HG03439 (cell line): ENCODE measurements at regions not wholly inside any gene's neighbourhood (a gene's known extent, or its start where the extent isn't known, plus 50 kb on each side); places are given as distances from the start of the nearest gene placed in this dataset.
"Not testable (repeated sequence)": the region's sequence is repeated elsewhere in the genome, so short reads cannot be mapped to it uniquely, and the experiment has no call there.

Source experiments
- ATAC-seq: cut with Tn5 transposase; IDR thresholded peaks from one replicate; pipeline ENCODE4 v1.9.1; 2021; ENCODE audit warnings: mild to moderate bottlenecking, moderate library complexity; ENCODE audit not compliant: unreplicated experiment

DNA sequence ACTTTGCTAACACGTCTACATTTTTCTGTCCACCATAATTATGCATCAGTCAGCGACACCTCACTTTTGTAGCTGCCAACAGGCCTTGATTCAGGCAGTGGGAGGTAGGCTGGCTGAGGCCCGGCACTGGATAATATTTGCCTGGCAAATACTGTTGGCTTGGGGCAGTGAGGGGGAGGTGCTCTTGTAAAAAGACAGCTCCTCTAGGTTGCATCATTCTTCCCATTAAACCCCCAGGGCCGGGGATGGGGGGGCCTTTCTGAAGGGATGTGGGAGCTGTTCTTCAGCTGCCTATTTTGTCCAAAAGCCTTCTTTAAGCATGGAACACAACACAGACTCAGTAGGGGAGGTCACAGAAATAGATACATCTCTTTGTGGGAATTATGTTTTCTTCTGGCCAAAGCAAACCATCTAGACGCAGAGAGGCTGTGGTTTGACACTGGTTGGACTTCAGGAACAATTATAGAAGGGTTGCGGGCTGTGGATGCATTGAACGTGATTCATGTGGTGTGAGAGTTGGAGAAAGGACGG, 338.3 kb upstream of the NT5E start:
- no peak for ATAC-seq

DNA sequence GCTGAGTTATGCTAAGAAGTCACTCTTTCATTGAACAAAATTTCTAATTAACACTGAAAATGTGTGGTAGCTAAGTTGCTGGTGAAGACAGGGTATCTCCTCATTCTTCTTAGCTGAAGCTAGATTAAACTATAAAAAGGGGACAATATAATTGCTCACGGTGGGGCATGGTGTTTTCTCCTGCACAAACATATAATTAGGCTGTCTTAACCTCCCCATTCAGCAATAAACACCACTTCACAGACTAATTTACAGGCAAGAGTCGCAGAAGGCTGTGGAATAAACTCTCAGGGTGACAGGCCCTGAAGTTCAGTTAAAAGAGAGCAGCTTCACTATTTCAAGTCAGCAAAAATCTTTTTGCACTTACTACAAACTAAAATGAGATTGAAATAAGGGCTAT, 338.9 kb upstream of the NT5E start:
- no peak for ATAC-seq

DNA sequence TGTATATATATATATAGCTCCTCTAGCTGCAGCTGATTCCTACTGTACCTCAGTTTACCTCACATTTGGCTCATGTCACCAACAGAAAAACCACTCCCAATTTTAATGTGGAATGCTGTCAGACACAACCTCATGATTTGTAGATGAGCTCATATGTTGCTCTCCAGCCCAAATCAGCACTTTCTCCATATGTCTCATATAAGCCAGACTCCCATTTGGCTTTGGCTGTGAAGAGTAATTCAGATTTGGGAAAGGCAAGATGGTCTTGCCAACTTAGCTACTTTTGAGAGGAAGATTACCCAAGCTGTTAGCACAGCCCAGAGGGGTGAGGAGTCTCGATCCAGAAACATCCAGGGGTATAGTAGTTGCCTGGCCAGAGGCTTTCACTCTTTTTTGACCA, 342.2 kb upstream of the NT5E start:
- ATAC-seq = no peak

DNA sequence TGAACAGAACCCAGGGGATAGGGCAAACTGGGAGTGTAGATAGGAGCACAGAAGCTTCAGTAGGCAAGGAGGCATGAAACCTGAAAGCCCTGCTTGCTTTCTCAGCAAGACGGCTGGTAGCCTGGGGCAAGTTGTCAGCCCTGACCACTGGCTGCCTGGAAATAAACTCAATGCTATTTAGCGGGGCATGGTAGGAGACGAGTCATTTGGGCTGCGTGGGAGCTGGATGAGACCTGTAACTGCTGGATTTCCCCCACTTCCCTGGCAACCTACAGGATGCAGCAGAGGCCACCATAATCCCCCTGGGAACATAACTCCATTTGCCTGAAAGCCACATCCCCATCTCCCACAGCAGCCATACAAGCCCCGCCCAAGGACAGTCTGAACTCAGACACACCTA, 332.6 kb upstream of the TBX18 start:
- no peak for ATAC-seq

DNA sequence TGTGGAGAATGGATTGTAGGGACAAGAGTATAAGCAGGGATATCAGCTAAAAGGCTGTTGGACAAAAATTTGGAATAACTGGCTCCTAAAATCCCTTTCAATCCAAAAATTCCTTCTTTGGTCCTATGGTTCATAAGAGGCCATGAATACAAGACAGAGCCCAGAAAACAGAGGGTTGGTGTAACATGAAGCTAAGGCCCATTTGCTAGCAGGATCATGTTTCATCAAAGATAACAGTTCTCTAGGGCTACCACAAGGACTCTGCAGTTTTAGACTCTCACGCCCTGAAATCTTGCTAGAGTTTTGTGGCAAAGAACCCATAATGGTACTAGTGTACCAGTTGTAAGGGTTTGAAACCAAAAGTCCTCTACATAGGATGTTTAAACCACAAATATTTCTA, 327.8 kb upstream of the TBX18 start:
- no peak for ATAC-seq

DNA sequence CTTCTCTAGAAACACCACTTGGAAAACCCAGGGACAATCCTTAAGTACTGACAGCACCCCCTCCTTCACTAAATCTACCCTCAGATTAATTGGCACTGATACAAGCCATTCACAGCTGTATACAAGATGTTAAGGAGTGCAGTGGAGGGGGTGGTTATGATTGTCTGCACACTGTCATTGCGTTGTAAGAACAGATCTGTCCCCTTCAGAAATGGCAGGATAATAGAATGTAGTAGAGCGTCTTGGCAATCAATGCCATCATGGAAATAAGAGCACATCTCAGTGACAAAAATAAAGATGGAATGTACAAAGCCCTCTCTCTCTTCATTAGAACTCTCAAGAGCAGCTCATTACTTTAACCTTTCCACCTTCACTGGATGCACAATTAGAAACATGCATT, 324.9 kb upstream of the TBX18 start:
- ATAC-seq = no peak

DNA sequence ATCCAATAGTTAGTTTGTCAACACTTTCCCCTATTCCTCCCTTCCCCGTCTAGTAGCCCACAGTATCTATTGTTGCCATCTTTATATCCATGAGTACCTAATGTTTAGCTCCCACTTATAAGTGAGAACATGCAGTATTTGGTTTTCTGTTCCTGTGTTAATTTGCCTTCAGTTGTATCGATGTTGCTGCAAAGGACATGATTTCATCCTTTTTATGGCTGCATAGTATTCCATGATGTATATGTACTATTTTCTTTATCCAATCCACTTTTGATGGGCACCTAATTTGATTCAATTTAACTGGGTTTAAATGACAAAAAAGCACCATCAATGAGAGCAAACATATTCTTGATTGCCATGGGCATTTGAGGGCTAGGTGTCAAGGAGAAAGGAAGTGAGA, 321.5 kb upstream of the TBX18 start:
- ATAC-seq = no peak

DNA sequence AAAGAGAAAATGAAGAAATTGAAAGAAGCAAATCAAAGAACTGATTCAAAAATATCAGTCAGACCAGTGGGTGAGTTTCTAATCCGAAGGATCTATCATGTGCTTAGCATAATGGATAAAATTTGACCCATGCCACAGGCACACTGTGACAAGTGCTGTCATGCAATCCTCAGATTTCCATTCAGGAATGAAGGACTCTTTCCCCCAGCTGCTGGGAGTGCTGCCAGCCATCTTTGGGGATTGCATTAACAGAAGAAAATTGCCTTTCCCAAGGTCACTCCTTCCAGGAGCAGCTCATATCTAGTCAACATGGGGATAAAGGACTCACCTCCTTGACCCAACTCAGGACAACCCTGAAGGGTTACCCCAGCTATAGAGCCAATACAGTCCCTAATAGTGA, 316.7 kb upstream of the TBX18 start:
- ATAC-seq = no peak

DNA sequence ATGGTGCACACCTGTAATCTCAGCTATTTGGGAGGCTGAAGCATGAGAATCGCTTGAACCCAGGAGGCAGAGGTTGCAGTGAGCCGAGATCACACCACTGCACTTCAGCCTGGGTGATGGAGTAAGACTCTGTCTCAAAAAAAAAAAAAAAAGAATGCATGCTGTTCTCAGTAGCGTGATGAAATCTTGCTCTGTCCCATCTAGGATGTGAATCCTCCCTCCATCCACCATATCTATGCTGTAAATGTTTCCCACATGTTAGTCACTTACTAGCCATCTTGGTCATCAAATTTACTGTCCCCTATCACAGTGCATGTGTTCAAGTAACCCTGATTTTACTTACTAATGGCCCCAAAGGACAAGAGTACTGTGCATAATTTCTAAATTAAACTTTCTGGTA, 315.4 kb upstream of the TBX18 start:
- ATAC-seq = no peak

DNA sequence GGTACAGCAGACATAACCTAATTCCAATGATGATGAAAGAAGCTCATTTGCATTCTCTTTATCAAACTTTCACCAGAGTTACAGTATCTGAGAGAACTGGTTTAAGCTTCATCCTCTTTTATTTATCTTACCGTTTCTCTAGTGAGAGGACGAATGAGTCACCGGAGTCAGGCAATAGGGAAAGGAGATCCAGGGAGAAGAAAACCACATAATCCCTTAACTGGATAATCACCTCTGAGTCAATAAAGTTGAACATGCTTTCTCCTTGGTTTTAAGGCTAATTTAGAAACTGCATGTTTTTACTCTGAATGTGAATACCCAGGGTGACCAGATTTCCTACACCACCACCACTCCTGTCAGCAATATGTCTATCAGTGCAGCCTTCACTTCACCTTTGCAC, 313.7 kb upstream of the TBX18 start:
- no peak for ATAC-seq

DNA sequence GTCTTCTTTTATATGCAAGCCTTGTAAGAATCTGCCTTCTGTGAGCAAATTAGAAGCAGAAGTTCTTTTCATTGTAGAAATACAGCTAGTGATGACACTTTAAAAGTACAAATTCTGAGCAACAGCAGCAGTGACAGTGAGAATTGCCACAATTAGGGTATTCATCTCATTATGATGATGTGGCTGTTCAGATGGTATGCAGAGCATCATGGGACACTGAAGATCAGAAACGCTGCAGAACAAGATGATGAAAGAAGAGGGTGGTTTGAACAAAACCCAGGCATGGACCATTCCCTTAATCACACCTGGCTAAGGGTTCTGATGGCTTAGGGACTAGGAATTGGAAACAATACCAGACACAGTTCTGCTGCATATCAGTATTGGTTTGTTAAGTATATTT, 312.7 kb upstream of the TBX18 start:
- ATAC-seq = no peak

DNA sequence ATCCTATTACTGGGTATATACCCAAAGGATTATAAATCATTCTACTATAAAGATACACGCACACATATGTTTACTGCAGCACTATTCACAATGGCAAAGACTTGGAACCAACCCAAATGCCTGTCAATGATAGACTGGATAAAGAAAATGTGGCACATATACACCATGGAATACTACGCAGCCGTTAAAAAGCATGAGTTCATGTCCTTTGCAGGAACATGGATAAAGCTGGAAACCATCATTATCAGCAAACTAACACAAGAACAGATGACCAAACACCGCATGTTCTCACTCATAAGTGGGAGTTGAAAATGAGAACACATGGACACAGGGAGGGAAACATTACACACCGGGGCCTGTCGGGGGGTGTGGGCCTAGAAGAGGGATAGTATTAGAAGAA, 307.4 kb upstream of the TBX18 start:
- not testable (repeated sequence) for ATAC-seq

DNA sequence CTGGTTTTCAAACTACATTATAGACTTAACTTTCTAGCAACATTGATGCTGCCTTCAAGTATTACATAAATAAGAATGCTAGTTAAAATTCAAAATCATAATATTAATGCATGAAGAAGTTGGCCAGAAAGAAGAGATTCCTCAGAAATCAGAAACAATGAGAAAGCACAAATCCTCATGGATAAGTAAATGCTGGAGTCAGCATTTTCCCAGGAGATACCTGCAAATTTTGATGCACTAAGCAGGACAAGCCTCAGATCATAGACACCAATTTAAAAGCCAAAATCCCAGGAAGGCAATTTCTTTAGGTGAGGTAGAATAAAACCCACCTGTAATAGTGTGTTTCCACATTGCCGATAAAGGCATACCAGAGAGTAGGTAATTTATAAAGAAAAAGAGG, 305.2 kb upstream of the TBX18 start:
- ATAC-seq = no peak

DNA sequence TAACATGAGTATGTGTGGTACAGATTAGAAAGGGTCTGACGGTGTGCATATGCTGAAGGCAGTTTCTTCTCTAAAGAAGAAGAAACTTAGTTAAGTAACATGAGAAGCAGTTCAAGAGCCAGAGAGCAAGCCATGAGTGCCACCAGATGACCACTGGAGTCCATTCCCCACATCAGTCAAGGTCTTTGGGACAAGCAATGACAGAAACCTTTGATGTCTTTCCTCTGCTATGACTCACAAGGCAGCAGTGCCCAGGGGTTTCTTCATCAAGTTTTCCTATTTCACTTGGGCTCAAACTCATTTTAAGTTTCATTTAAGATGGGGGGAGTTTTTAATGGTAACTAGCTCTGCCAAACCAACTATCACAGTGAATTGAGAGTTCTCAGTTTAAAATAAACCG, 303.8 kb upstream of the TBX18 start:
- ATAC-seq = no peak

DNA sequence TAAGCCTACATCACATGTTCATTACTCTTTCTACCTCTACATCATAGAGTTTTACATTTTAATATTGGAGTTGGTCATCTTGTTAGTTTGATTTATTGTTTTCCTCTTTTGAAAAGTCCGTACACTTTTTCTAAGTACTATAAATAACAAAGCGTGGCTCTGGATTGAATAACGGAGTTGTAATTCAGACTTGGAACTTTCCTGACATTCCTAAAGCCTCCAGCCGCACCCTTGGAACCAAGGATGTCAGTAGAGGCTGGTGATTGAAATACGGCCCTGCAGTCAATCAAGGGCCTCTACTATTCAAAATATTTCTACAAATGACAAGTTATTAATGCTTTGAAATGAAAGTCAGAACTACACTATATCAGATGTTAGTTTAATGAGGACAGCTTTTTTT, 301.9 kb upstream of the TBX18 start:
- ATAC-seq = no peak

DNA sequence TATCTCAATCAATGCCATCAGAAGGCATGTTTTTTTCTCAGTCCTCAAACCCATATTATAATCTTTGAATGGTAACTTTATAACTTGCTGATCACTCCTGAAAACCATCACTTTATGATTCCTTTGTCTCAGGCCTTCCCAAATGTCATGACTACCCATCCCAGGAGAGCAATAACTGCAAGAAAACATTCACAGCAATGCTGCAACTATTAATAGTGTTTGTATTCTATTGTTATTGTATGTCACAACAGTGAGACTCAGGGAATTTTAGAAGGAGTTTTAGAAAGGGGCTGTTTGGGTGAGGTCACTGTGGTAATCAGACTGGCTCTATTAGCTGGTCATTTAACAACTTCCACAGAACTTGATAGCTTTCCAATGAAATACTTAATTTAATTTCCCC, 301.4 kb upstream of the TBX18 start:
- no peak for ATAC-seq

DNA sequence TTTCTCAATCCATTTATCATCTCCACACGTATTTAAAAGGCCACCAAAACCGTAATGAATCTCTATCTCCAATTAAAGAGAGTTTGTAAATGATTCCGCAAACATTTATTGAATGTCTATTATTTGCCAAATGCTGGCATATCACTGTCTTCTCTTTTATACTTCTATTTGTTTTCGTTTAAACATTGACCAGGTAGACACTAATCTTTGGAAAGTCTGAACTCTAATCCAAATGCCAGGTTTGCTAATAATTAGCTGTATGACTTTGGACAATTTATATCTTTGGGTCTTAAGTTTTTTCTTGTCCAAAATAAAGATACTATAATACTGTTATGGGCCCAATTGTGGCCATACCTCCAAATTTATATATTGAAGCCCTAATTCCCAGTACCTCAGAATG, 299.2 kb upstream of the TBX18 start:
- ATAC-seq = no peak

DNA sequence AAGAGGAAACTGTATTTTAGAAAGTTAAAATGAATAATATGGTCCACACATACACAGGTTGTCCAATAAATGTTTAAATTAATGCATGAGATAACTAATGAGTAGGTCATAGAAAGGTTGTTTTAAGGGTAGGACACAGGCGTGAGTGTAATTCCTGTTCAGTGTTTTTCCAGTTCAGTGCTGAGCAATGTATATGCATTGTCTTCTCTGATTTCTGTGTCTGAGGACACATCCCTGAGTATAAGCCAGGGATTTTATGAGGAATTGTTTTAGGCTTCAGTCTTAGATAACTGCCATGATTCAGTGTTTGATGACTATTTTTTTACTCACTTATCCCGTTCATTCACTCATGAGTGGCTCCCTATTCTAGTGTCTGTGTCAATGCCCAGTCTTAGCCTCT, 298.5 kb upstream of the TBX18 start:
- ATAC-seq = no peak

DNA sequence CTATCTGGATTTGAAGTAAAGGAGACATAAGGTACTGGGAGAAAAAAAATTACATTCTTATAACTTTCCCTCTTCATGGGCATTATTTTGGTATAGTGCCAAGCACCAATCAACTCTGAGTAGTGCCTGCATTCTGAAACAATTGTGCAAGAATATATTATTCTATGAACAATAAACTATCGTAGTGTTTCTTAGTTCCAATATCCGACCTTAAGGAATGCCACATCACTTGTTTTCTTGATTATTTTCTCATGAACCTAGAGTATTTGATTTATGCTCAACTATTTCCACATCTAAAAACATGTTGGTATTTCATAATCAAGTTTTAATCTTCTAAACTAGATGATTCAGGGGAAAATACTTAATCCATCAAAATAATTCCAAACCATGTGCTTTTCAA, 294.4 kb upstream of the TBX18 start:
- ATAC-seq = no peak

DNA sequence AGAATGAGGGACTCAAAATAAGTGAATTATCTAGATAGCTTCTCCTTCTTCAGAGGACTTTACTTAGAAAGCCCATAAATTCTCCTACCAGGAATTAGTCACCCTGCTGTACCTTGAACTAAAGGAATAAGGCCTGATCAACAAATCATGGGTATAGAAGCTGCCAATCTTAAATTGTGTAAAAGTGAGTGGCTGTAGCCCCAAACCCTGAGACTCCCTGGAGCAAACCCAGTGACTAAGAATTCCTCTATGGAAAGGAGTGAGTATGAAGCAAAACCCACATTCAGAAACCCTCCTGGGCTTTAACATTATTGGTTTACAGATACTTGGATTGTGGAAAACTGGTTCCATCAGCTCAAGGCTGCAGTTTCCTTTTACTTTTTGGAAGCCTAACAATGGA, 285.8 kb upstream of the TBX18 start:
- ATAC-seq = no peak

DNA sequence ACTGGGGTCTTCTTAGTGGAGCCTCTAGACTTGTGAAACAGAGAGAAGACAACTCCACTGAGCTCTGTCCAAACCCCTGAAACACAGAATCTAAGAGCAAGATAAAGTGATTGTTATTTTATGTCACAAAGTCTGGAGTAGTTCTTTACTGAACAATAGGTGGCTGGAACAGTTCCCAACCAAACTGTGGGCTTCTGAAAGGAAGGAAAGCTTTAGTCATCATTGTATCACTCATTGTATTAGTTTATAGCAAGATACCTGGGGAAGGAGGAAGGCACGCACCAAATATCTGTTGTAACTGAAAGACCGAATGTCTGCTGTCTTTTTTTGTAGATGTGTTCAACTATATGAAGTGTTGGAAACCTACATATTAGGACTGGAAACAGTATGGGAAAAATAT, 284.9 kb upstream of the TBX18 start:
- ATAC-seq = no peak

DNA sequence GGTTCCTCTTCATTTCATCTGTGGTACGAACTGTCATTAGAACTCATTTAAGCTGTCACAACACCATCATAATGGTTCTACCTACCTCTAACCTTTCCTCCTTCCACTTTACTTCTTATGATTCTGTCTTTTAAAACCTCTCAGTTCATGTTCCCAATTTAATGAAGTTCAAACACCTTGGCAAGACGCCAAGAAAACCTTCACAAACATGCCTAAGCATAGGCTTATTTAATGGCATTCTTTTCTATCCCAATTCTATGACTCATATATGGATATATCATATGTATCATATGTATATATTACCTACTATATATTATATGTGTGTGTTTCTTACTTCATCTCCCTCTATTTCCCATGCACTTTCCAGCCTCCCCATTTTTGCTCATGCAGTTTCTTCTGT, 283.4 kb upstream of the TBX18 start:
- no peak for ATAC-seq

DNA sequence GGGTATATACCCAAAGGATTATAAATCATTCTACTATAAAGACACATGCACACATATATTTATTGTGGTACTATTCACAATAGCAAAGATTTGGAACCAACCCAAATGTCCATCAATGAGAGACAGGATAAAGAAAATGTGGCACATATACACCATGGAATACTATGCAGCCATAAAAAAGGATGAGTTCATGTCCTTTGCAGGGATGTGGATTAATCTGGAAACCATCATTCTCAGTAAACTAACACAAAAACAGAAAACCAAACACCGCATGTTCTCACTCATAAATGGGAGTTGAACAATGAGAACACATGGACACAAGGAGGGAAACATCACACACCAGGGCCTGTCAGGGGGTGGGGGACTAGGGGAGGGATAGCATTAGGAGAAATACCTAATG, 281.4 kb upstream of the TBX18 start:
- ATAC-seq = not testable (repeated sequence)

DNA sequence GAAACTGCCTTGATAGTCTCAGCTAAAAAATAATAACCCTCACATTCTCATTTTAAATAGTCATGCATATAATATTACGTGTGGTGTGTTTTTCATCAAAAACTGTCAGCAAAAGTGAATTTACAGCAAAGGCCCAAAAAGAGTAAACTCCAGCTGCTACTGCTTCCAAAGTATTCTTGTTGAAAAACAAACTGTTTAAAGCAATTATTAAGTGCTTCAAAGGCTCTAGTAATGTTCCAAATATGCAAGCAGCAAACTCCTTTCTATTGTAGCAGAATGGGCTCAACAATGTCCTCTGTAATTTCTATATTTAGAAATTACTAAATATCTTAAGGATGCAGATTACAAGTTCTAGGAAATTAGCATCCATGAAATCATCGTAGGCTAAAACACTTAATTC, 280.0 kb upstream of the TBX18 start:
- no peak for ATAC-seq
